Stimulated activated CD8-positive, alpha-beta memory T cell treated with anti-CD3 and anti-CD28 coated beads, Interleukin-15, amount 100 ng/mL, for 48 hours (primary cell): ENCODE measurements at regions not wholly inside any gene's neighbourhood (a gene's known extent, or its start where the extent isn't known, plus 50 kb on each side); places are given as distances from the start of the nearest gene placed in this dataset.

ENCODE experiments used
- DNase-seq, 2 donors: peaks; one replicate each; pipeline ENCODE4 v3.0.0-alpha.2; 2020; ENCODE audit warnings: low read depth in 2 of 2

GRCh38 chr10:130623680-130624267 is 487.6 kb downstream of the GLRX3 start:
- DNase-seq: no peak

DNA sequence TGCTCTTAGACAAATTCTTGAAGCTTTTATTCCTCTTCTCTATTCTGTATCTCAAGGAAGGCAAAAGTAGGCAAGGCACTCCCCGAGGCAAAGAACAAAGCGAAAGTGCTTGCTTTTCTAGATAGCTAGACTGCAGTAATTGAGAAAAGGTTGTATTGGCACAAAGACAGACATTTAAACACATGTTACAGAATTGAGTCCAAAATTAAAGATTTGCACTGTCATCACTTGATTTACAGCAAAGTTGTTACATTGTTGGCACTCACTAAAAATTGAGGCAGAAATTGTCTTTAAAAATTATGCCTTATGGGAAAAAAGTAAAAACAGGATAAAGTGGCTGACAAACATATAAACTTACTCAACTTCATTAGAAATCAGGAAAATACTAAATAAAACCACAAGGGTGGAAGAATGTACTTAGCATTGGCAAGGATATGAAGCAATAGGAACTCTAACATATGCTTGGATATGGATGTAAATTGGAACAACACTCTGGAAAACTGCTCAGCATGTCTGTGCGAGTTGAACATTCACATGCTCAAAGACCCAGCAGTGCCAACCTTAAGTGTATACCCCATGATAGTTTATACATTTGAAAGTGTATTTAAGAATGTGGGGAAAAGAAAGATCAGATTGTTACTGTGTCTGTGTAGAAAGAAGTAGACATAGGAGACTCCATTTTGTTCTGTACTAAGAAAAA is 491.3 kb downstream of the GLRX3 start:
- no peak for DNase-seq

DNA sequence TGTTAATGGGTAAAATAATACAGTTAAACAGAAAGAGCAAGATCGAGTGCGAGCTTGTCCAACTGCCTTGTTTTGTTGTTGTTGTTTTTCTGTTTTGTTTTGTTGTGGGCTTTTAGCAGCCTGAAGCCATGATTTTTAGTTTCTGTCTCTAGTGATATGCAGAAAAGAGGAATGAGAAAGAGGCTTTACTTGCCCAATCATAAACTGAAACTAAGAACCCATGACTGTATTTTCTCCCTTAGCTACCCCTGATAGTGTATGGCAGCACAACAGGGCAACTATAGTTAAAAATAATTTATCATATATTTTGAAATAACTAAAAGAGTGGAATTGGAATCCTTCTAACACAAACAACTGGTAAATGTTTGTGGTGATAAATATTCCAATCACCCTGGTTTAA is 493.9 kb downstream of the GLRX3 start:
- no peak for DNase-seq

DNA sequence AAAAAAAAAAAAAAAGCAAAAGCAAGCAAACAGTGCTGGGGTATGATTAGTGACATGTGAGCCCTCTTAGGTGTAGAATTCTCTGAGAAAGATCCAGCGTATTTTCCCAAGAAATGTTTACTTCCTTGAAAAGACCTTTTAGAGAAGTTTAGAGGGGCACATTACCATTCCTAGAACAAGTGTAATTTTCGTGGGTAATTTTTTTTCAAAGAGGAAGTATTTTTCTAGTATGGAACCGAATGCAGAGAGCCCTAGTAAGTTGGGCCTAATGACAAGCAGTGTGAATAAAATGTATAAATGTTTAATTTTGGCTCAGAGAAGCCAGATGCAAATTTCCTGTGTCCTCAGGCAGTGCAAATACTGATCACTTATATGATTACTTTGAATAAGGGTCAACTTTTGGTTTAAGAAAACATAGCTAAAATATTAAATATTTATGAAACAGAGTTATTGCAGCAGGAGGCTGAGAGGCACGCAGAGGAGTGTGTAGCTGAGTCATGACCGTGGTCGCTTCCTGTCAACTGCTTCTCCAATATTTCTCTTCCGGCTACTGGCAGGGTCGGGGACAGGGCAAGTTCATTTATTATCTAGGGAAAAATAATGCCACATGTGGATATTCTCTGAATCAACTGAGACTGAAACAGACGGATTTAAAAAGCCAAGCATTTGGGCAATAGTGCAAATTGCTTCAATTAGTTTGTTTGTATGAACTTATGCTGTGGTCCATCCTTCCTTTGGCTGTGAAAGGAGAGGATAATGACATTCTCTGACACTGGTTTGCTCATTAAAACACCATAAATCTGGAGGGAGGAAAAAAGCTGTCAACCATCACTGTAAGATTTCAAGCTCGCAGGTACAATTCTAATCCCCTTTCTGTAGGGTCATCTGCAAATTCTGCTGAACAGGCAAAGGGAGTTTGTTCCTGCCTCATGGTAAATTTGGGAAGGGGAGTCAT is 495.2 kb downstream of the GLRX3 start:
- no peak for DNase-seq

- DNase-seq: no peak
These were observed 498.6 kb downstream of the GLRX3 start for GRCh38 chr10:130634816-130635215.

DNA sequence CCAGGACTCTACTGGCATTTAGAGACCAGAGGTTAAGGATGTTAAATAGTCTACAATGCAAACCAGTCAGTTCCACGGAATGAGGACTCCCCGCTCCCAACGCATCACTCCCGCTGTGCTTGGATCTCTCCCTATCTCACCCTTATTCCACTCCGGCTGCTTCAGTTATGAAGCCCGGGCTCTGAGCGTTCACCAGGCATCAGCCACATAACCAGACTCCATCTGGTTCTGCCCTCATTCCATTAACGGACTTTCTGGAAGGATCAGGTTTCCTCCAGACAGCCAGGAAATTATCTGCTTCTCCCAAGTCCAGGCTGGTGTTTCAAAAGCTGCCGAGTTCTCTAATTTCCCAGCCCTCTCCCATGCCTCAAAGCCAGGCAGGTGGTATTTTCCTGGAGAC is 499.3 kb downstream of the GLRX3 start:
- DNase-seq: no peak

GRCh38 chr10:130636313-130636930 is 500.2 kb downstream of the GLRX3 start:
- no peak for DNase-seq

DNA sequence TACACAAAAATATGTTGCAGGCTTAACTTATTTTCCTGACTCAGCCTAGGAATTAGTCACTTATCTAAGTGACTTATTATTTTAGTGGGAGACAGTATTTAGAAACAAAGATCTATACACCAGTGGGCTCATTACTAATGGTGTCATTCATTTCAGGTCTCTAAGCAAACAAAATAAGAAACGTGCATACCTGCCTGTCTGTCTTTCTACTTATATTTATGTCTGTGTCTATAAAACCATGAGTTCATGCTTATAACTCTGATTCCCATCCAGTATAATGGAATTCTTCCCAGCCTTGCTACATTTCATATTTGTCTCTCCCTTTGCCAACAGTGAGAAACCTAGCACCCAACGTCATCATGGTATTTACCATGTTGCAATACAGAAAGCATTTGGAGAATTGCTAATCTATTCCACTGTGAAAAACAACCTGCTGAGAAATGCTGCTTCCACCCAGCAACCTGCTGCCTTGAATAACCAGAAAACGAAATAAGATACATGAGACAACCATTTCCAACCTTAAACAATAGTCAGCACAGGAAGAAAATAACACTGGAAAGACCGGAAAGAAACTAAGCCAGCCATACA is 501.0 kb downstream of the GLRX3 start:
- no peak for DNase-seq

DNA sequence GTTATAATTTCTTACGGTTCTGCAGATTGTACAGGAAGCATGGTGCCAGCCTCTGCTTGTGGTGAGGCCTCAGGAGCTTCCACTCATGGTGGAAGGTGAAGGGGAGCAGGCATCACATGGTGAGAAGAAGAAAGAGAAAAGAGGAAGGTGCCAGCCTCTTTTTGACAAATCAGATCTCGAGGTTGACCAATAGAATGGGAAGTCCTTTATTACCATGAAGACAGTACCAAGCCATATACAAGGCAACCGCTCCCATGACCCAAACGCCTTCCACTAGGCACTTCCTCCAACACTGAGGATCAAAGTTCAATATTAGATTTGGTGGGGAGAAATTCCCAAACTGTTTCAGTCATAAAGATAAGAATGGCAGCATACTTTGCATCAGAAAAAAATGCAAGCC is 502.8 kb downstream of the GLRX3 start:
- DNase-seq: no peak

- no peak for DNase-seq
These were observed 506.7 kb downstream of the GLRX3 start for GRCh38 chr10:130642926-130643325.

DNA sequence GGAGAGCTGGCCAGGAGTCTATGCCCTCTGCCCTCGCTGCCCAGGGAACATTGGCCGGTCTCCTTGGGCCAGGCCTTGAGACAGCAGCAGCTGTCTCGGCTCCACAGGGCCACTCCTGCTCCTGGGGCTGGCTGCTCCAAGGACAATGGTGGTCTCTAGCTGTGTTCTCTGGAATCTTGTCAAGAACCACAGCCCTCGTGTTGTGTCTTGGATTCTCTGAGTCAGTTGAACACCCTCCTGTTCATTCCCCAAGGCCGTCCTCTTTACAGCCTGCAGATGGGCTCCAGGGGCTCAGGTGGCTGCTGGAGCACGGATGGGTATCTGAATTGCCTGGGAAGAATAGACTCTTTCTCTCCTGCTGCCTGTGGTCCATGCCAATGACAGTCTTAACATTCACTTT is 511.1 kb downstream of the GLRX3 start:
- DNase-seq: no peak

- no peak for DNase-seq
These were observed 512.6 kb downstream of the GLRX3 start for GRCh38 chr10:130648807-130649206.

GRCh38 chr10:130652544-130652943 is 516.4 kb downstream of the GLRX3 start:
- DNase-seq: no peak

GRCh38 chr10:130652964-130653578 is 516.9 kb downstream of the GLRX3 start:
- DNase-seq: no peak

- DNase-seq: no peak
These were observed 518.5 kb downstream of the GLRX3 start for GRCh38 chr10:130654726-130655125.

GRCh38 chr10:130655313-130656186 is 519.4 kb downstream of the GLRX3 start:
- DNase-seq: no peak

DNA sequence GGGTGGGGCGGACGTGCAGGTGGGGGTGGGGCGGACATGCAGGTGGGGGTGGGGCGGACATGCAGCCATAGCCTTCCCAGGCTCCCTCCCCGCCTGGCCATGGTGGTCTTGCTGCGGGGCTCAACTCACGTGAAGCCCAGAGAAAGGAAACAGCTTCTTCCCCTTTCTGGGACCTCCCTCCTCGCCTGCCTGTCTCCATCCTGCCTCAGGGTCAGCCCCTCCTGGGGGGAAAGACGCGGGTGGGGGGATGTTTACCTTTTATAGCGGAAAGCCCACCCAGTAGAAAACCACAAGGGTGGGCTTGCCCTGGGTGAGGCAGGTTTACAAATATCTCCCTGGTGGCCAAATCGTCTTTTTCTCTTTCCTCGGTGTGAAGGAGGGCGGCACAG is 520.0 kb downstream of the GLRX3 start:
- DNase-seq: no peak

GRCh38 chr10:130656582-130657133 is 520.5 kb downstream of the GLRX3 start:
- no peak for DNase-seq

DNA sequence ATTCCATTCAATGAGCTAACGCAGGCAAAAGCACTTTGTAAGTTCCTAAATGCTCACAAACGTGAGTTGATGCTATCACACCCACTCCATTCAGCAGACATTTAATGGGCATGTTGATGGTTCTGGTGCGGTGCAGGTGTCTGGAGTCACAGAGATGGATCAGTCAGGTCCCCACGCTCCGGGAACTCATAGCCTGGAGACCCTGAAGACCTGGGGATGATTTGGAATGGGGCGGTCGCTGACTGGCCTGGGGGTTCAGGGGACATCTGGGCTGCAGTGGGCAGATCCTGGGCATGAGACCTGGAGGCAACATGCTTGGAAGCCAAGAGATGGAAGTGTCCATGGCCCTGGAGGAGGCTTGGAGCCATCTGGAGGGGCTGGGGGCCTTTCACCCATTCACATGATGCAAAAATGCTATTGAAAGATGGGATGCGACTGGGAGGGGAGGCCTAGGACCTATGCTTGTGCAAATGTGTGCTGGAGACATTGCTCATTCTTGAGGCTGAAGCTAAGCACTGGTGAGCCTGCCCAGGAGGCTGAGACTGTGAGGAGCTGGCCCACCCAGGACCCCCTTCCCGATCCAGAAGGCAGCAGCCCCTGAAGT is 522.6 kb downstream of the GLRX3 start:
- no peak for DNase-seq

GRCh38 chr10:130659528-130659927 is 523.3 kb downstream of the GLRX3 start:
- no peak for DNase-seq
